HG02870 (cell line): ENCODE measurements at regions not wholly inside any gene's neighbourhood (a gene's known extent, or its start where the extent isn't known, plus 50 kb on each side); places are given as distances from the start of the nearest gene placed in this dataset.
"Not testable (repeated sequence)": the region's sequence is repeated elsewhere in the genome, so short reads cannot be mapped to it uniquely, and the experiment has no call there.

Experiments
- ATAC-seq: cut with Tn5 transposase; IDR thresholded peaks from one replicate; pipeline ENCODE4 v1.9.1; 2021; ENCODE audit warnings: mild to moderate bottlenecking, moderate library complexity; ENCODE audit not compliant: unreplicated experiment

GRCh38 chr5:101783241-101784013 lies 512.7 kb downstream of the SLCO4C1 start:
- no peak for ATAC-seq

GRCh38 chr5:101782352-101783103 lies 513.6 kb downstream of the SLCO4C1 start:
- ATAC-seq, result no peak

- ATAC-seq, result no peak
Measured at GRCh38 chr5:101751105-101751504, 545.0 kb downstream of the SLCO4C1 start.

- ATAC-seq, result not testable (repeated sequence)
Measured at GRCh38 chr5:101743000-101743399, 553.1 kb downstream of the SLCO4C1 start.

- no peak for ATAC-seq
Measured at GRCh38 chr5:101728933-101729332, 567.2 kb downstream of the SLCO4C1 start.

GRCh38 chr5:101721543-101721942 lies 574.5 kb downstream of the SLCO4C1 start:
- no peak for ATAC-seq

- no peak for ATAC-seq
Measured at GRCh38 chr5:101720033-101720432, 576.1 kb downstream of the SLCO4C1 start.

- no peak for ATAC-seq
Measured at GRCh38 chr5:101717721-101718120, 578.4 kb downstream of the SLCO4C1 start.

GRCh38 chr5:101716941-101717340 lies 579.1 kb downstream of the SLCO4C1 start:
- ATAC-seq, result no peak

- not testable (repeated sequence) for ATAC-seq
Measured at GRCh38 chr5:101715790-101716189, 580.3 kb downstream of the SLCO4C1 start.

- ATAC-seq, result no peak
Measured at GRCh38 chr5:101689306-101689705, 606.8 kb downstream of the SLCO4C1 start.

GRCh38 chr5:101688156-101688555 lies 607.9 kb downstream of the SLCO4C1 start:
- no peak for ATAC-seq

GRCh38 chr5:101687349-101687985 lies 608.6 kb downstream of the SLCO4C1 start:
- no peak for ATAC-seq

- no peak for ATAC-seq
Measured at GRCh38 chr5:101686536-101687157, 609.4 kb downstream of the SLCO4C1 start.

GRCh38 chr5:101679816-101680215 lies 616.3 kb downstream of the SLCO4C1 start:
- no peak for ATAC-seq

GRCh38 chr5:101678481-101679193 lies 617.4 kb downstream of the SLCO4C1 start:
- peak; percentile 67 for ATAC-seq

GRCh38 chr5:101677961-101678360 lies 618.1 kb downstream of the SLCO4C1 start:
- ATAC-seq, result no peak

- no peak for ATAC-seq
Measured at GRCh38 chr5:101676646-101677045, 619.4 kb downstream of the SLCO4C1 start.

- ATAC-seq, result no peak
Measured at GRCh38 chr5:101675510-101676219, 620.4 kb downstream of the SLCO4C1 start.

- ATAC-seq, result no peak
Measured at GRCh38 chr5:101673120-101673519, 623.0 kb downstream of the SLCO4C1 start.
